ENCODE measurements at regions not wholly inside any gene's neighbourhood (a gene's known extent, or its start where the extent isn't known, plus 50 kb on each side); places are given as distances from the start of the nearest gene placed in this dataset.
"Not testable (repeated sequence)": the region's sequence is repeated elsewhere in the genome, so short reads cannot be mapped to it uniquely, and the experiment has no call there.

DNA sequence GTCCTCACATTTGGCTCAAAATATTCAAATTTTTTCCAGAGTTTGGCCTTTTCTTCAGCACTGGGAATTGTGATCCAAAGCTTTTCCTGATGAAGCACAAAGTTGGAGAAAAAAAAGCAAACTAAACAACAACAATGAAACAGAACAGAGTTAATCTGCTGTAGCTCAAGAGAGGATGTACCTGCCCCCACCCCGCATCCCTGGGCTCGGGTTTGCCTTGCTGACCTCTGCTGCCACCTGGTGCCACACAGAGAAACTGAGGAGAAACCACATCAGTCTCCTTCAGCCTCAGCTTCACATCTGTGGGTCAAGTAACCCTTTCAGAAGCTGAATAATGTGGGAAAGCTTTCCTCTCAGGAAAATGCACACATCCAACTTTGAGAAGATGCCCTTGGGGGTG, 290.4 kb downstream of the RTP5 start:
- not testable (repeated sequence) for DNase-seq

DNA sequence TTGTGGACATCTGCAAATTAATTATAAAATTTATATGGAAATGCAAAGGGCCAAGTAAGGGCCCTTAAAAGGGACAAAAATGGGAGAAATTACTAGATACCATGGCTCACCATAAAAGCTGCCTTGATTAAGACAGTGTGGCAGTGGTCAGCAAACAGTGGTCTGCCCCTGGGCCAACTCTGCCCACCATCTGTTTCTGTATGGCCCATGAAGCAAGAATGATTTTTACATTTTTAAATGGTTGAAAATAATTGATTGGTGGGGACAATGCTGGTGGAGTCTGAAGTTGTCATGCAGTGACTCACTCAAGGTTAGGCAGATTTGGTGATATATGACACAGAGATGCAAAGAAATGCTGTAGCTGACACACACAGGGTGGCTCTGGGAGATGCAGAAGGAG, 295.6 kb downstream of the RTP5 start:
- DNase-seq: not testable (repeated sequence)

DNA sequence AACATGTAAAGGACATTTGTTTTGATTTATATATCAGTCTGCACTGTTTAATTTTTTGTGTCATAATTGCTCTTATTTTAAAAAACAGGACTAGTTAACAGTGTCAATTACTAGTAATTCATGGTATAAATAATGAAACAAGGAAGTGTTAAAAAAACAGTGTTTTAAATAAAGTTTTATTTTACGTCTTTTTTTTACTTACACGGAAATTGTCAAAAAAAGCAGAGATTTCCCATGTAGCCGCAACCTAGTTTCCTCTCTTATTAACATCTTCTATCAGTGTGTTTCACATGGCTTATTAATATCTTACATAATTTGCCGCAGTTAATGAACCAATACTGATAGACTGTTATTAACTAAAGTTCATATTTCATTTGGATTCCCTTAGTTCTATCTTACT, 301.8 kb downstream of the RTP5 start:
- not testable (repeated sequence) for DNase-seq

Data from bone marrow (tissue), 2 donors.